ENCODE measurements at regions not wholly inside any gene's neighbourhood (a gene's known extent, or its start where the extent isn't known, plus 50 kb on each side); places are given as distances from the start of the nearest gene placed in this dataset.
"Not testable (repeated sequence)": the region's sequence is repeated elsewhere in the genome, so short reads cannot be mapped to it uniquely, and the experiment has no call there.

DNA sequence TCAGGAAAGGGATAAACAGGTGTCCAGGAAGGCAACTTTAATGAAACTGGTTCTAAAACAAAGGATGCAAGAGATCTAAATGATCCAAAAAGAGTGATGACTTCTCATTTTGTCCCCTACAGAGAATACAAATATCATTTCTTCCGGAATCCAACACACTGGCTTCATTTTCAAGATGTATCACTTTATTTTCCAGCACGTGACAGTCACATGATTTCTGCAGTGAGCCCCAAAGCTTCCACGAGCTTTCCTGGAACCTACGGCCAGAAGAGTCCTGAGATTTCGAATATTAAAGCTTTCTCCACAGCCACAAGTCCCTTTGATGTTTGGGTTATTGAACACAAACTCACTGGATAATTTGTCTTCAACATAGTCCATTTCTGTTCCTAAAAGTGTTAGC lies 198.0 kb downstream of the LRRC70 start:
- not testable (repeated sequence) for H3K4me1 Mint-ChIP-seq (ENCODE audit: low read depth); H3K27ac Mint-ChIP-seq; H3K4me3 Mint-ChIP-seq; H3K27me3 Mint-ChIP-seq; H3K36me3 Mint-ChIP-seq (ENCODE audit: low read depth); H3K9me3 Mint-ChIP-seq

GRCh38 chr5:62773460-62773859 lies 194.8 kb downstream of the LRRC70 start:
- no peak overlapping the region for H3K4me3 Mint-ChIP-seq
- H3K36me3 Mint-ChIP-seq (ENCODE audit: low read depth), result no peaks in the 10 kb centered on the region
- H3K27ac Mint-ChIP-seq, result no peak overlapping the region
- no peaks in the 10 kb centered on the region for H3K27me3 Mint-ChIP-seq
- H3K4me1 Mint-ChIP-seq (ENCODE audit: low read depth), result no peaks in the 10 kb centered on the region
- no peaks in the 10 kb centered on the region for H3K9me3 Mint-ChIP-seq

DNA sequence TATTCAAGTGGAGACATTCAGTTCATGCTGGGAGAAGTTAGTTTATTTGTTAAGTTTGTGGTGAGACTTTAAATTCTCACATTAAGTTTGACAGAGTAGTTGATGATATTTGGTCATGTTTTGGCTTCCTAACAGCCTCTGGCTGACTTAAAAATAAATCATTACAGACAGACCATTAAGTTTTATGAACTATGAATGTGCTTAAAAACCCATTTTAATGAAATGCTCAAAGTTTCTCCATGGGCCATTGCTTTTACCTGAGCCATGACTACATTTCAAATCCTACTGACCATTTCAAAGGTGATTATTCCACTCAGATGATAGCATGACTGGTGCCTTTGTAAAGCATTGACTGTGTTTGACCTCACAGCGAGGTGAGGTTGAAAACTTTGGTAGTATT lies 192.7 kb downstream of the LRRC70 start:
- Mint-ChIP-seq H3K4me1 (ENCODE audit: low read depth) (no peaks in the 10 kb centered on the region), H3K27ac (no peak overlapping the region), H3K36me3 (ENCODE audit: low read depth) (no peaks in the 10 kb centered on the region), H3K4me3 (no peak overlapping the region), H3K27me3 (no peaks in the 10 kb centered on the region), H3K9me3 (no peaks in the 10 kb centered on the region)

GRCh38 chr5:62767650-62768049 lies 189.0 kb downstream of the LRRC70 start:
- no peak overlapping the region for H3K4me3 Mint-ChIP-seq
- no peak overlapping the region for H3K27ac Mint-ChIP-seq
- no peaks in the 10 kb centered on the region for H3K36me3 Mint-ChIP-seq (ENCODE audit: low read depth)
- no peaks in the 10 kb centered on the region for H3K27me3 Mint-ChIP-seq
- no peaks in the 10 kb centered on the region for H3K9me3 Mint-ChIP-seq
- H3K4me1 Mint-ChIP-seq (ENCODE audit: low read depth), result no peaks in the 10 kb centered on the region

- no peaks in the 10 kb centered on the region for H3K4me1 Mint-ChIP-seq (ENCODE audit: low read depth)
- H3K36me3 Mint-ChIP-seq (ENCODE audit: low read depth), result no peaks in the 10 kb centered on the region
- H3K27ac Mint-ChIP-seq, result no peak overlapping the region
- no peaks in the 10 kb centered on the region for H3K9me3 Mint-ChIP-seq
- H3K4me3 Mint-ChIP-seq, result no peak overlapping the region
- no peaks in the 10 kb centered on the region for H3K27me3 Mint-ChIP-seq
These were observed 188.5 kb downstream of the LRRC70 start for GRCh38 chr5:62767077-62767476.

- Mint-ChIP-seq H3K4me1 (ENCODE audit: low read depth) (no peaks in the 10 kb centered on the region), H3K36me3 (ENCODE audit: low read depth) (no peaks in the 10 kb centered on the region), H3K4me3 (no peak overlapping the region), H3K27me3 (no peaks in the 10 kb centered on the region), H3K27ac (no peak overlapping the region), H3K9me3 (no peaks in the 10 kb centered on the region)
These were observed 183.9 kb downstream of the LRRC70 start for GRCh38 chr5:62762503-62762902.

DNA sequence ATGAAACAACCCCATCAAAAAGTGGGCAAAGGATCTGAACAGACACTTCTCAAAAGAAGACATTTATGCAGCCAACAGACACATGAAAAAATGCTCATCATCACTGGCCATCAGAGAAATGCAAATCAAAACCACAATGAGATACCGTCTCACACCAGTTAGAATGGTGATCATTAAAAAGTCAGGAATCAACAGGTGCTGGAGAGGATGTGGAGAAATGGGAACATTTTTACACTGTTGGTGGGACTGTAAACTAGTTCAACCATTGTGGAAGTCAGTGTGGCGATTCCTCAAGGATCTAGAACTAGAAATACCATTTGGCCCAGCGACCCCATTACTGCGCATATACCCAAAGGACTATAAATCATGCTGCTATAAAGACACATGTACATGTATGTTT lies 179.1 kb downstream of the LRRC70 start:
- not testable (repeated sequence) for H3K27me3 Mint-ChIP-seq; H3K36me3 Mint-ChIP-seq (ENCODE audit: low read depth); H3K27ac Mint-ChIP-seq; H3K4me3 Mint-ChIP-seq; H3K4me1 Mint-ChIP-seq (ENCODE audit: low read depth); H3K9me3 Mint-ChIP-seq

DNA sequence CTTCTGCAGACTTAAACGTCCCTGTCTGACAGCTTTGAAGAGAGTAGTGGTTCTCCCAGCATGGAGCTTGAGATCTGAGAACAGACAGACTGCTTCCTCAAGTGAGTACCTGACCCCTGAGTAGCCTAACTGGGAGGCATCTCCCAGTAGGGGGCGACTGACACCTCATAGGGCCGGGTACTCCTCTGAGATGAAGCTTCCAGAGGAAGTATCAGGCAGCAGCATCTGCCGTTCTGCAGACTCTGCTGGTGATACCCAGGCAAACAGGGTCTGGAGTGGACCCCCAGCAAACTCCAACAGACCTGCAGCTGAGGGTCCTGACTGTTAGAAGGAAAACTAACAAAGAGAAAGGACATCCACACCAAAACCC lies 174.4 kb downstream of the LRRC70 start:
- H3K27ac Mint-ChIP-seq; H3K4me1 Mint-ChIP-seq (ENCODE audit: low read depth): not testable (repeated sequence)

DNA sequence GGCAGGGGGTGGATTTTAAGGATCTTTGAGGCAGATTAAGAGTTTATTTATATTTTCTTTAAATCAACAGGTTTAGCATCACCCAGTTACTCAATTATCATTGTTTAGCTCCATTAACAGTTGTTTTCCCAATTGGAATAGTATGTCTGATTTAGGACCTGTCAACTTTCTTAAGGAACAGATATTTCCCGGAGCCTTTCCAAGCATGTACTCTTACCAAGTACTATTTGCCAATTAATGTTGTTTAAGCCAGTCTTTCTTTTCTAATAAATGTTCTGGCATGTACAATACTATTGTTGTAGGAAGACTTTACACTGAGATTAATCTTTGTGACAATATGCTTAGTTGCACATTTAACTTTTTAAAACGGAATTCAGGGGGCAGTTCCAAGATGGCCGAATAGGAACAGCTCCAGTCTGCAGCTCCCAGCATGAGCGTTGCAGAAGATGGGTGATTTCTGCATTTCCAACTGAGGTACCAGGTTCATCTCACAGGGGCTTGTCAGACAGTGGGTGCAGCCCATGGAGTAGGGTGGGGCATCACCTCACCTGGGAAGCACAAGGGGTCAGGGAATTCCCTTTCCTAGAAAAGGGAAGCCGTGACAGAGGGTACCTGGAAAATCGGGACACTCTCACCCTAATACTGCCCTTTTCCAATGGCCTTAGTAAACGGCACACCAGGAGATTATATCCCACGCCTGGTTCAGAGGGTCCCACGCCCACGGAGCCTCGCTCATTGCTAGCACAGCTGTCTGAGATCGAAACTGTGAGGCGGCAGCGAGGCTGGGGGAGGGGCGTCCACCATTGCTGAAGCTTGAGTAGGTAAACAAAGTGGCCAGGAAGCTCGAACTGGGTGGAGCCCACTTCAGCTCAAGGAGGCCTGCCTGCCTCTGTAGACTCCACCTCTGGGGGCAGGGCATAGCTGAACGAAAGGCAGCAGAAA lies 173.7 kb downstream of the LRRC70 start:
- H3K27me3 Mint-ChIP-seq; H3K27ac Mint-ChIP-seq; H3K4me3 Mint-ChIP-seq; H3K36me3 Mint-ChIP-seq (ENCODE audit: low read depth); H3K9me3 Mint-ChIP-seq; H3K4me1 Mint-ChIP-seq (ENCODE audit: low read depth): not testable (repeated sequence)

More for the DNA sequence above, 174.4 kb downstream of the LRRC70 start:
- H3K9me3 Mint-ChIP-seq; H3K4me3 Mint-ChIP-seq; H3K27me3 Mint-ChIP-seq; H3K36me3 Mint-ChIP-seq (ENCODE audit: low read depth): not testable (repeated sequence)

DNA sequence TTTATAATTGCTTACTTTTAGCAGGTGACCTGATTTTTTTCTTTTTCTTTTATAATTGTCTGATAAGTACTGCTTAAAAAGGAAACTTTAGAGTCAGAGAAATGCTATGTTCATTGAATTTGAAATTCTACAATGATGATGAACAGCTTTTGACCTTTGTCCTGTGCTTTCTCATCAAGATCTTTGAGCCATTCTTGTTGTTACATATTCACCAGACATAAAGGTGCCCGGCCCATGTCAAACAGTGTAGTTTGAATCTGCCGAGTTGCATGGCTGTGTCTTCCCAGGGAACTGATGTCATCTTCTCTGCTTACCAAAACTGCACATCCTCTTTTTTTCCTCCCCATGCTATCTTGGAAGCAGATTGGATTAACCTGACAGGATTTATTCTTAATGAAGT lies 163.6 kb downstream of the LRRC70 start:
- H3K36me3 Mint-ChIP-seq (ENCODE audit: low read depth), result no peaks in the 10 kb centered on the region
- H3K27me3 Mint-ChIP-seq, result peaks cover 6% of the 10 kb centered on the region
- H3K27ac Mint-ChIP-seq, result no peak overlapping the region
- no peaks in the 10 kb centered on the region for H3K9me3 Mint-ChIP-seq
- H3K4me3 Mint-ChIP-seq, result no peak overlapping the region
- no peaks in the 10 kb centered on the region for H3K4me1 Mint-ChIP-seq (ENCODE audit: low read depth)

- Mint-ChIP-seq H3K27me3 (peaks cover 9% of the 10 kb centered on the region), H3K36me3 (ENCODE audit: low read depth) (no peaks in the 10 kb centered on the region), H3K9me3 (no peaks in the 10 kb centered on the region), H3K27ac (no peak overlapping the region), H3K4me3 (no peak overlapping the region), H3K4me1 (ENCODE audit: low read depth) (no peaks in the 10 kb centered on the region)
These were observed 163.1 kb downstream of the LRRC70 start for GRCh38 chr5:62741761-62742160.

DNA sequence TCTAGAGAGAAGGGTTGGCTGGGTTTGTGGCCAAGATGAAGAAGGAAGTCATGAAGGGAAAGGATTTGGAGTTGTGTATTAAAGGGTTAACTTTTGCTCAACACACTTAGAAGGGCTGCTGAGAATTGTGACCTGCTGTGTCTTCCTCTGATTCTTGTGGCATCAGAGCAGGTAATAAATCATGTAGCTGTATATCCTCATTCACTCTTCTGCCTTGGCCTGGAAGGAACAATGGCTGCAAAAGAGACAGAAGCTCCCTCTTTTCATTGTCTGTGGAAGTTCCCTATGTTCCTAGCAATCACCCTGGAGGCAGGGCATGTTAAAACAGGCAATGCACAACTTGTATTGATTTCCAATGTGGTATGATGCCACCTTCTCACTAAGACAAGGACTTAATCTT lies 159.1 kb downstream of the LRRC70 start:
- H3K27ac Mint-ChIP-seq, result no peak overlapping the region
- no peak overlapping the region for H3K4me3 Mint-ChIP-seq
- H3K4me1 Mint-ChIP-seq (ENCODE audit: low read depth), result no peaks in the 10 kb centered on the region
- H3K9me3 Mint-ChIP-seq, result peaks cover 11% of the 10 kb centered on the region
- H3K36me3 Mint-ChIP-seq (ENCODE audit: low read depth), result no peaks in the 10 kb centered on the region
- peaks cover 10% of the 10 kb centered on the region for H3K27me3 Mint-ChIP-seq

DNA sequence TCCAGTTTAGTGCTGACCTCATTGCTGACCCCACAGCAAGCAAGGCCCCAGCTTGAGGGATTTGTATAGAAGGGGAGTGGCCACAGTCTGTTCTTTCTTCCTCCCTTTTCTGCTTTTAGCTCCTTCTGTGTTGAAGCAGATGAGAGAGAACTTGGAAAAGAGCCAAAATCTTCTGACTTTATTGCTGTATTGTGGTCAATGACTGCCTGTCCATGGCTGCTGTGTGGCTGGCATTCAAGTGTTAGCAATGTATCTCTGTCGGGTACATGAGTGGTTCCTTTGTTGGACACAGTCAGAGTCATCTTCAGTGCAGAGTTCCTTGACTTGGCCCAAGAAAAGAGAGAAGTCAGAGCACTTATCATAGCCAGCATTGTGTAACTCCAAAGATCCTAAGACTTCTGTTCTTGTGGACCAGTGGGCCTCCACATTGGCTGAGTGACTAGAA lies 154.1 kb downstream of the LRRC70 start:
- peaks cover 11% of the 10 kb centered on the region for H3K9me3 Mint-ChIP-seq
- H3K36me3 Mint-ChIP-seq (ENCODE audit: low read depth), result no peaks in the 10 kb centered on the region
- H3K27me3 Mint-ChIP-seq, result peaks cover 7% of the 10 kb centered on the region
- no peak overlapping the region for H3K4me3 Mint-ChIP-seq
- H3K4me1 Mint-ChIP-seq (ENCODE audit: low read depth), result no peaks in the 10 kb centered on the region
- H3K27ac Mint-ChIP-seq, result no peak overlapping the region

DNA sequence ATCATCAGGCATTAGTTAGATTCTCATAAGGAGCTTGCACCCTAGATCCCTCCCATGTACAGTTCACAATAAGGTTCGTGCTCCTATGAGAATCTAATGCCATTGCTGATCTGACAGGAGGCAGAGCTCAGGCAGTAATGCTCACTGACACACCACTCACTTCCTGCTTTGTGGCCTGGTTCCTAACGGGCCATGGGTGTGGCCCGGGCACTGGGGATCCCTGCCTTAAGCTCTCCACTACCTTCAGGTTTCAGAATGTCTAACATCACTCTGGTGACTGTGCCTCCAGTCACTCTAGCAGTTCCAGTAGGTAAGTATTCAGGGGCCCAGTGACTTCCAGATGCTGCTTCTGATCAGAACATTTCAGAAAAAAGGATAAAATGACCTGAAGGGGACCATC lies 152.4 kb downstream of the LRRC70 start:
- peaks cover 11% of the 10 kb centered on the region for H3K9me3 Mint-ChIP-seq
- H3K27me3 Mint-ChIP-seq, result peaks cover 4% of the 10 kb centered on the region
- H3K27ac Mint-ChIP-seq, result no peak overlapping the region
- no peaks in the 10 kb centered on the region for H3K36me3 Mint-ChIP-seq (ENCODE audit: low read depth)
- H3K4me1 Mint-ChIP-seq (ENCODE audit: low read depth), result no peaks in the 10 kb centered on the region
- no peak overlapping the region for H3K4me3 Mint-ChIP-seq

DNA sequence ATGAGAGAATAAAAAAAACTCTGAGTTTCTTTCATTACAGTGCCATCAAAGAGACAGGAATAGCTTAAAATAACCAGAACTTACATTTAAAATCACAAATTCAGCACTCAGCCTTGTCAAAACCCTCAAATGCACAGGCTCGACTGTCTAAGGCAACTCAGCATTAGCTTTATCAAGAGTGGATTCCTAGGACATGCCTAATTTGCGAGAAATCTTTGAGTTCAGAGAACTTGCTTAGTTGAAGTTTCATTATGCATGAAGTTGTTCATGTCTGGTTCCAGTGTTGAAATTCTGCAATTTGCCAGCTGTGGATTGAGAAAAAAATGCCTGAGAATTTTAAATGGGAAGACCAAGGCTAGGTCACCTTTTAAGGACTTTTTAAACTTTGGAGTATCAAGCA lies 151.1 kb downstream of the LRRC70 start:
- no peaks in the 10 kb centered on the region for H3K36me3 Mint-ChIP-seq (ENCODE audit: low read depth)
- no peak overlapping the region for H3K27ac Mint-ChIP-seq
- peaks cover 4% of the 10 kb centered on the region for H3K27me3 Mint-ChIP-seq
- no peak overlapping the region for H3K4me3 Mint-ChIP-seq
- peaks cover 5% of the 10 kb centered on the region for H3K9me3 Mint-ChIP-seq
- no peaks in the 10 kb centered on the region for H3K4me1 Mint-ChIP-seq (ENCODE audit: low read depth)

- no peak overlapping the region for H3K27ac Mint-ChIP-seq
- H3K27me3 Mint-ChIP-seq, result no peaks in the 10 kb centered on the region
- no peaks in the 10 kb centered on the region for H3K9me3 Mint-ChIP-seq
- no peaks in the 10 kb centered on the region for H3K36me3 Mint-ChIP-seq (ENCODE audit: low read depth)
- H3K4me1 Mint-ChIP-seq (ENCODE audit: low read depth), result no peaks in the 10 kb centered on the region
- H3K4me3 Mint-ChIP-seq, result no peak overlapping the region
These were observed 149.2 kb downstream of the LRRC70 start for GRCh38 chr5:62727861-62728260.
